HG03571 (cell line): ENCODE measurements at regions not wholly inside any gene's neighbourhood (a gene's known extent, or its start where the extent isn't known, plus 50 kb on each side); places are given as distances from the start of the nearest gene placed in this dataset.
"Not testable (repeated sequence)": the region's sequence is repeated elsewhere in the genome, so short reads cannot be mapped to it uniquely, and the experiment has no call there.

Experiments used
- ATAC-seq: cut with Tn5 transposase; IDR thresholded peaks from one replicate; pipeline ENCODE4 v1.9.1; 2021; ENCODE audit not compliant: unreplicated experiment

DNA sequence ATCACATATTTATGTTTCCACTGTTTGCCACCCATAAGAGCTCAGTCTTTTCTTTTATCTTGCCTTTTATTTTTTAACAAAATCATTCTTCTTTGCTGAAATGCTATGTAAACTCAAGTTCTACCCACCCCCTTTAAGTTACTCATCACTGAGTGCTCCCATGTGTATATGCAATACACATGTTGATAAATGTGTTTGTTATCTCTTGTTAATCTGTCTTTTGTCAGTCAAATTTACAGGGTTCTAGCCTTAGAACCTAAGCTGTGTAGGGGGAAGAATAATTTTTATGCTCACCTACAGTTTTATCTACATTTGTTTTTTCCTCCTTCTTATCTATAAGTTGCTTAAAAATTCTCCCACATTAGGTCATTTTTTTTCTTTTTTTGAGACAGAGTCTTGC is 1195.9 kb downstream of the ROBO2 start:
- no peak for ATAC-seq

GRCh38 chr3:78238811-78239210 is 1198.9 kb downstream of the ROBO2 start:
- no peak for ATAC-seq

- ATAC-seq: no peak
Measured at GRCh38 chr3:78242724-78243123, 1202.8 kb downstream of the ROBO2 start.

DNA sequence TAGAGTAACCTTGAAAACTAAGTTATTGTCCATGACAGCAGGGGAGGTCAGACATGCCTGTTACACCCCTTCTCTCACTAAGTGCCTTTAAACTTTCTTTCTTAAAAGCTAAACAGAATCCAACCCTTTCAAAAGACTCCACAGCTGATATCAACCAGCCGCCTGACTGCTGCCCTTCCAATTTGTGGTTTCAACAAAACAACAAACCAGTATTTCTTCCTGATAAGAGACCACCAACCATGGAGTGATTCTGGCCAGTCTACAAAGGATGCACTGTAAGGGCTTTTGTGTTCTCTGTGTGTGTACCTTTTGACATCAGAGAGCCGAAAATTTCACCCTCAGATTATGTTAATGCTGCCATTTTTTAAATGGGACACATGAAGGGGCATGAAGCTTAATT is 1204.2 kb downstream of the ROBO2 start:
- no peak for ATAC-seq

GRCh38 chr3:78249294-78249693 is 1209.4 kb downstream of the ROBO2 start:
- ATAC-seq: no peak

GRCh38 chr3:78253860-78254259 is 1214.0 kb downstream of the ROBO2 start:
- ATAC-seq: no peak

DNA sequence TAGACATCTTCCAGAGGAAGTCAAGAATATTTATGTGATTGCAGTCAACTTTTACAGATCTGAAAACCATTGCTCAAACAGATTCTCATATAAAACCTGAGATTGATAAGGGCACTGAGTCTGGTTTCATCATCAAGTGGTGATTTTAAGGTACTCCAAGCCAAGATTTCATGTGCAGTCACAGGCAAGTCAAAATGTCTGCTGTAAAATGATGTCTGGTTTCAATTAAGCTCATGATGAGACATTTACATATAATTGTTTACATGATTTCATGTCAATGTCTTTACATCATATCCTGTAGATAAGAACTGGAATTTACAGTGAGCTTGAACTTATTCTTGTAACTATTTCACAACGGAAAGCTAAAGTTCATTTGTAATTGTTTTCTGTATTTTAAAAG is 1215.5 kb downstream of the ROBO2 start:
- ATAC-seq: no peak

DNA sequence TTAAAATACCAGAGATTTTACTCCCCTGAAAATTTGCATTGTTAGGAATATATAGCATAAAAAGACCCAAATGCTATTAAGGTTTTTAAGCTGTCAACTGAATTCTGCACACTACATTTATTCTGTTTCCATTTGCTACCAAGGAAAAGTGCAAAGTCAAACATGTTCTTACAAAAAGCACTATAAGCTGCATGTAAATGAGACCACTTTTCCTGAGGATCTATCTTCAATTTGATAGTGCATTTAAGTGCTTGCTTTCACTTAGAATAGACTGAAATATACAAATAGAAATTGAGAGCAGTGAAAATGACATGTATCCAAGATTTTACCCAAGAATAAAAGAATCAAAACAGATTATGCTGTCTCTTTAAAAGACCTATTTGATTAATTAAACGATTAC is 1216.2 kb downstream of the ROBO2 start:
- no peak for ATAC-seq

GRCh38 chr3:78257951-78258530 is 1218.1 kb downstream of the ROBO2 start:
- no peak for ATAC-seq

DNA sequence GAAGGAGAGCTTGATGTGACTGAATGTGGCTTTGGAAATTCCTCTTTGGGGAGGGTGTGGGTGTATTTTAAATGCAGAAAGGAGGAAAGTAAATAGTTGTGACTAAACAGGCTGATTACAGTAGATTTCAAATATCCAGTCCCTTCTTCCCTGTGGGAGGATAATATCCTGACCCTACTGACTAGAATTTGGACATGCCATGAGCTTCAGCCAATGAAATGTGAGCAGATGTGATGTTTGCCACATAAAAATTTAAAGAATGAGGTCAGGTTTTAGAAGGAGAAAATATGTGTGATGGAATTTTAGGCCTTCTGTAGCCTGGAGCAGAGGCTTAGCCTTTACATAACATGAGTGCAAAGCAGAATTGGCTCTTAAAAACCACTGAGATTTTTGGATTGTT is 1218.9 kb downstream of the ROBO2 start:
- no peak for ATAC-seq

- no peak for ATAC-seq
Measured at GRCh38 chr3:78260388-78260787, 1220.5 kb downstream of the ROBO2 start.

DNA sequence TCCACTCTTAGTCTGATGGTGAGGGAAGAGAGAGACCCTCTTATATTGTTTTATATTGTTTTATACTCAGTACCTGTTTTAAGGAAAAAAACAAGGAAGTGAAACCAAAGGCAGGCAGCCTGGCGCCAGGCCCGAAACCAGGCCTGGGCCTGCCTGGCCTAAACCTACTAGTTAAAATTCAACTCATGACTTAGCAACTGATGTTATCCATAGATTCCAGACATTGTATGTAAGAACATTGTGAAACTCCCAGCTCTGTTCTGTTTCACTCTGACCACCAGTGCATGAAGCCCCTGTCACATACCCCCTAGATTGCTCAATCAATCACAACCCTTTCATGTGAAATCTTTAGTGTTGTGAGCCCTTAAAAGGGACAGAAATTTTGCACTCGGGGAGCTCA is 1226.7 kb downstream of the ROBO2 start:
- ATAC-seq: not testable (repeated sequence)

GRCh38 chr3:78267235-78267634 is 1227.3 kb downstream of the ROBO2 start:
- no peak for ATAC-seq

- ATAC-seq: no peak
Measured at GRCh38 chr3:78268087-78268486, 1228.2 kb downstream of the ROBO2 start.

- no peak for ATAC-seq
Measured at GRCh38 chr3:78268716-78269668, 1229.1 kb downstream of the ROBO2 start.

- ATAC-seq: no peak
Measured at GRCh38 chr3:78273326-78273725, 1233.4 kb downstream of the ROBO2 start.

- ATAC-seq: no peak
Measured at GRCh38 chr3:78274475-78275065, 1234.7 kb downstream of the ROBO2 start.

- ATAC-seq: no peak
Measured at GRCh38 chr3:78275420-78275852, 1235.5 kb downstream of the ROBO2 start.

DNA sequence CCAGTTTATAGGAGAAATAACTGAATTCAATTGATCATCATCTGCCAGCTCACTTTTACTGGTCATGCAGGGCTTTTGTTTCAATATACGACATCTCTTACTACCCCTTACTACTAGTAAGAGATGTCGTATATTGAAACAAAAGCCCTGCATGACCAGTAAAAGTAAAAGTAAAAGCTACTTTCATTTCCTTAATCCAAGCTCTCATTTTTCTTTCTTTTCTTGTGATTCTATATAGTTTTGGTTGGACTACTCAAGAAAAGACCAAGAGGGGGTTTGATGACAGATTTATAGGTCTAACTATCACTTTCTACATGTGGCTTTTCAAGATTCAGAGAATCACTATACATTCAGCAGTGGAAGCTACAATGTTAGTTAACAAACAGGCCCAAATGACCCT is 1237.3 kb downstream of the ROBO2 start:
- ATAC-seq: peak; percentile 70

DNA sequence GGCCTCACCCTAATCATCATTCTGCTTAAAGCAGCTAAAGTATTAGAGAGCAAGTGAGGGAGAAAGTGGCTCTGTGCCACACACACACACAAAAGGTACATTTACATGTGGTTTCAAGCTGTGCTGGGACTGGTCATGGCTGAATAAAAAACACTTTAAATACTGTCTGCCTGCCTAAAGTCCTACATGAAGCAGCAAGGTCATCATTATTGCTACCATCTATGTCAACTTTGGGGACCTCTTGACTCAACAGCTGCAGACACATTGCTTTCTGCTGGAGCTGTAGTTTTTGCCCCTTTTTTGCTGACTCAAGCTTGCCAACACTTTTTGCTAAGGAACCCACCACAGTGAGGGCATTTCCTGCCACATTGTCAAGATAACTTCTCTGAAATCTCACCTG is 1237.9 kb downstream of the ROBO2 start:
- ATAC-seq: no peak

DNA sequence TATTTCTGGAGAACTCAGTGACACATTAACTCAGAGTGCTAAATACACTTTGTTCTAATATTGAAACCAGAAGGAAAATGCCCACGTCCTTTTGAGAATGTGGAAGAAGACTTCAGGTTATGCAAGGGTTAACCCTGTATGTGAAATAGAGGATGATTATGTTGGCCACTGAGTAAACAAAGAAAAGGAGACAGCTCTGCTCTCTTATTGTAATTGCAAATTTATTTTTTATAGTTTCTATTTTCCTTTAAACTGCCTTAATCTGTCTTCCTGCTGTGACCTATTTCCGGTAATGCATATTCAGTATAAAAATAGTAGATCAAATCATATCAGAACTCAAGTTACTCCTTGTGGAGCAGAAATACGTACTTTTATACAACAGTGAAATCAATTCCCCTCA is 1239.2 kb downstream of the ROBO2 start:
- no peak for ATAC-seq

DNA sequence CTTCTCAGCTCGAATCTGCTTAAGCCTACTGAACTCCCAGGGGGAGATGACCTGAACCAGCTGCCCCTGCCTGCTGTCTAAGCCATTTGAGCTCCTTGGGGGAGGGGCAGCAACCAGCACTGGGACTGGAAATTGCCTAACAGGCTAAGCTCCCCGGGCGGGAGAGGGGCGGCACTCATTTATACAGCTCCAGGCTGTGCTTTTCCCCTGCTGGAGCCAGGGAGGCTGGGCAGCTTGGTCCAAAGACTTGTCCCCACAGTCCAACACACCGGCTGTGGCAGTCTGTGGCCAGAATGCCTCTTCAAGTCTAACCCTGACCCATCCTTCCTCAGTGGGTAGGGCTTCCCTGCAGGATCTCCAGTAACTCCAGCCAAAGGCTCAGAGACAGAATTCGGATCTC is 1241.5 kb downstream of the ROBO2 start:
- ATAC-seq: no peak
